ENCODE measurements at regions not wholly inside any gene's neighbourhood (a gene's known extent, or its start where the extent isn't known, plus 50 kb on each side); places are given as distances from the start of the nearest gene placed in this dataset.

GRCh38 chr4:189278597-189279165 is 662.0 kb upstream of the FRG1 start:
- no peak for DNase-seq (ENCODE audit: low read depth)

GRCh38 chr4:189279188-189279587 is 661.5 kb upstream of the FRG1 start:
- no peak for DNase-seq (ENCODE audit: low read depth)

- no peak for DNase-seq (ENCODE audit: low read depth)
These were observed 655.3 kb upstream of the FRG1 start for GRCh38 chr4:189285377-189285776.

- no peak for DNase-seq (ENCODE audit: low read depth)
These were observed 648.7 kb upstream of the FRG1 start for GRCh38 chr4:189291939-189292338.

GRCh38 chr4:189293459-189293858 is 647.2 kb upstream of the FRG1 start:
- no peak for DNase-seq (ENCODE audit: low read depth)

GRCh38 chr4:189294574-189294973 is 646.1 kb upstream of the FRG1 start:
- no peak for DNase-seq (ENCODE audit: low read depth)

GRCh38 chr4:189299706-189300105 is 641.0 kb upstream of the FRG1 start:
- DNase-seq (ENCODE audit: low read depth) = no peak

- DNase-seq (ENCODE audit: low read depth) = no peak
These were observed 639.0 kb upstream of the FRG1 start for GRCh38 chr4:189301692-189302091.

GRCh38 chr4:189302719-189303118 is 638.0 kb upstream of the FRG1 start:
- no peak for DNase-seq (ENCODE audit: low read depth)

- no peak for DNase-seq (ENCODE audit: low read depth)
These were observed 636.5 kb upstream of the FRG1 start for GRCh38 chr4:189304167-189304566.

- no peak for DNase-seq (ENCODE audit: low read depth)
These were observed 635.9 kb upstream of the FRG1 start for GRCh38 chr4:189304809-189305208.

- no peak for DNase-seq (ENCODE audit: low read depth)
These were observed 635.2 kb upstream of the FRG1 start for GRCh38 chr4:189305500-189305899.

- DNase-seq (ENCODE audit: low read depth) = no peak
These were observed 629.4 kb upstream of the FRG1 start for GRCh38 chr4:189311251-189311650.

- DNase-seq (ENCODE audit: low read depth) = no peak
These were observed 627.6 kb upstream of the FRG1 start for GRCh38 chr4:189313064-189313463.

GRCh38 chr4:189313861-189314513 is 626.7 kb upstream of the FRG1 start:
- no peak for DNase-seq (ENCODE audit: low read depth)

GRCh38 chr4:189322426-189322825 is 618.2 kb upstream of the FRG1 start:
- no peak for DNase-seq (ENCODE audit: low read depth)

- DNase-seq (ENCODE audit: low read depth) = no peak
These were observed 598.8 kb upstream of the FRG1 start for GRCh38 chr4:189341881-189342280.

GRCh38 chr4:189355590-189355989 is 585.1 kb upstream of the FRG1 start:
- DNase-seq (ENCODE audit: low read depth) = no peak

- DNase-seq (ENCODE audit: low read depth) = no peak
These were observed 578.3 kb upstream of the FRG1 start for GRCh38 chr4:189362364-189362763.

- no peak for DNase-seq (ENCODE audit: low read depth)
These were observed 576.6 kb upstream of the FRG1 start for GRCh38 chr4:189364032-189364449.

GRCh38 chr4:189365451-189365850 is 575.2 kb upstream of the FRG1 start:
- DNase-seq (ENCODE audit: low read depth) = no peak

GRCh38 chr4:189367832-189368231 is 572.8 kb upstream of the FRG1 start:
- DNase-seq (ENCODE audit: low read depth) = no peak

- DNase-seq (ENCODE audit: low read depth) = no peak
These were observed 566.5 kb upstream of the FRG1 start for GRCh38 chr4:189374176-189374575.

- no peak for DNase-seq (ENCODE audit: low read depth)
These were observed 563.8 kb upstream of the FRG1 start for GRCh38 chr4:189376901-189377300.
